Right cardiac atrium (tissue), 5 donors: ENCODE measurements at regions not wholly inside any gene's neighbourhood (a gene's known extent, or its start where the extent isn't known, plus 50 kb on each side); places are given as distances from the start of the nearest gene placed in this dataset.

Source experiments
- ATAC-seq, 2 donors: fragments of 200-7000 bp; cut with Tn5 transposase; one replicate each; pipeline versions ENCODE4 v1.8.0 to v1.9.1; 2020; ENCODE audit warnings: moderate library complexity in 2 of 2, mild to moderate bottlenecking in 1 of 2
- DNase-seq, 3 donors: peaks; one replicate each; pipeline ENCODE4 v3.0.0-alpha.2; 2020
- H3K27ac ChIP-seq: one replicate; pipeline ENCODE4 v1.5.1; 2013; ENCODE audit warnings: mild to moderate bottlenecking, low read length, control low read depth, moderate library complexity
- H3K27me3 ChIP-seq: one replicate; pipeline ENCODE4 v1.6.1; 2013; ENCODE audit not compliant: control insufficient read depth, insufficient read depth
- H3K4me1 ChIP-seq: one replicate; pipeline ENCODE4 v1.6.1; 2013; ENCODE audit warnings: low read length; ENCODE audit not compliant: control insufficient read depth, insufficient read depth
- H3K4me3 ChIP-seq: one replicate; pipeline ENCODE4 v1.5.1; 2013; ENCODE audit warnings: low read length, control low read depth
- H3K9me3 ChIP-seq: one replicate; pipeline ENCODE4 v1.6.1; 2013; ENCODE audit warnings: low read length; ENCODE audit not compliant: control insufficient read depth
- WGBS: extraction: QIAGEN DNeasy Blood & Tissue Kit; methylation state at CpG from one replicate; pipeline ENCODE4 v1.1.7; 2013; 5-methylcytosine and 5-hydroxymethylcytosine counted together
- intact Hi-C, 4 donors: fragments of 100-400 bp; cut with DNase I; formaldehyde crosslinking; loops; one replicate each; pipeline versions ENCODE4 v1.11.0 to v1.14.0; 2022 to 2023
- donor health status: healthy with polysubstance abuse.
- donor health status: DM: no; HTN: yes; CAD: no.
- donor health status: DM: no; HTN: no; CAD: no.
- donor health status: DM: no; HTN: yes; CAD: no; lungs with severe emphysema.
- donor health status: DM: yes; HTN: yes; CAD: no.

DNA sequence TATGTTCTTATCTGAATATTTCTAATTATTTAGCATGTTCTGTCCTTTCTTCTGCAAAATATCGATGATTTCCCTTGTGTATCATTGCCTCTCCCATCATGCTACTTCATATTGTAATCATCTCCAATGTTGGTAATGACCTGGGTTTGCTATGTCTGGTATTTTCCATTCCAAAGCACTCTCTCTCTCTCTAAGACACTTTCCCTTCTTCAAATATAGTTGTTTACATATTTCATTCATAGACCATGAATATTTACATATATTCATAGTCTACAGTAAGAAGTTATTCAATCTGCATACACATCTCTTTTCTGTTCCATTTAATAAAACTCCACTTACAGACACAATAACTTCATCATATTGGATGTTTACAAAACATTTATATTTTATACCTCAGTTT, 1516.5 kb upstream of the FLRT2 start:
- DNase-seq (no peak), ATAC-seq (no peak)
- H3K9me3 ChIP-seq = no peaks in the 10 kb centered on the region
- no peaks in the 10 kb centered on the region for H3K4me1 ChIP-seq
- H3K27me3 ChIP-seq = no peaks in the 10 kb centered on the region
- intact Hi-C loops = no loop called here
- H3K4me3 ChIP-seq = no peak overlapping the region
- H3K27ac ChIP-seq = no peak overlapping the region
- 95% methylated on average over 1 of the region's 1 CpG for WGBS

DNA sequence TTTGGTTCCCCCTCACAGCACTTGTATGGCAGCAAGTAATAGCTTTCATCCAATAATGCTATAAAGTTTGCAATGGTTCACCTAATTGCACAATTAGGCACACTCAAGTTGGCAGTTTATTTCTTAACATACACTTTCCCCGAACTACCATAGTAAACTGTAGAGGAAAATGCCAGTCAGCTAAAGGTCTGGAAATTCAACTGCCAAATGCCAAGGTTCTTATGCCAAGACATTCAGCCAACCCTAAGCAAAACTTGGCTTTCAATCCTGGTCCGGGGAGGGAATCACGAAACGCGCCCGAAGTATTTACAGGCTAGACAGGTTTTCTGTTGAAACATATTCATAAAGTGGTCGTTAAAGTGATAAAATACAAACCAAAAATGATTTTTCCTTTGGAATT, 1512.4 kb upstream of the FLRT2 start:
- Histone ChIP-seq H3K9me3 (no peaks in the 10 kb centered on the region), H3K27me3 (no peaks in the 10 kb centered on the region), H3K4me3 (no peak overlapping the region), H3K4me1 (no peaks in the 10 kb centered on the region), H3K27ac (no peak overlapping the region)
- DNase-seq (no peak), ATAC-seq (no peak)
- 79% methylated on average over 7 of the region's 7 CpGs for WGBS
- intact Hi-C loops = no loop called here

DNA sequence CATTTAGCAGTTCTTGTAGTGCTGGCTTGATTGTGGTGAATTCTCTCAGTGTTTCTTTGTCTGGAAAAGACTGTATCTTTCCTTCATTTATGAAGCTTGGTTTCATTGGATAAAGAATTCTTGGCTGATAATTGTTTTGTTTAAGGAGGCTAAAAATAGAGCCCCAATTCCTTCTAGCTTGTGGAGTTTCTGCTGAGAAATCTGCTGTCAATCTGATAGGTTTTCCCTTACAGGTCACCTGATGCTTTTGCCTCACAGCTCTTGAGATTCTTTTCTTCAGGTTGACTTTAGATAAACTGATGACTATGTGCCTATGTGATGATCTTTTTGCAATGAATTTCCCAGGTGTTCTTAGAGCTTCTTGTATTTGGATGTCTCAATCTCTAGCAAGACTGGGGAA, 1508.5 kb upstream of the FLRT2 start:
- Histone ChIP-seq H3K9me3 (no peaks in the 10 kb centered on the region), H3K4me1 (no peaks in the 10 kb centered on the region), H3K27ac (no peak overlapping the region), H3K4me3 (no peak overlapping the region), H3K27me3 (no peaks in the 10 kb centered on the region)
- intact Hi-C loops = no loop called here
- ATAC-seq (no peak), DNase-seq (no peak)

GRCh38 chr14:84024231-84024820, 1505.6 kb upstream of the FLRT2 start:
- ATAC-seq (no peak), DNase-seq (no peak)
- H3K27ac ChIP-seq = no peak overlapping the region
- 71% methylated on average over 6 of the region's 6 CpGs for WGBS
- no peak overlapping the region for H3K4me3 ChIP-seq
- H3K27me3 ChIP-seq = no peaks in the 10 kb centered on the region
- H3K9me3 ChIP-seq = no peaks in the 10 kb centered on the region
- intact Hi-C loops = no loop called here
- no peaks in the 10 kb centered on the region for H3K4me1 ChIP-seq

- no peaks in the 10 kb centered on the region for H3K27me3 ChIP-seq
- intact Hi-C loops = no loop called here
Observed at GRCh38 chr14:84025106-84026012, 1504.6 kb upstream of the FLRT2 start.

GRCh38 chr14:84027351-84027750, 1502.6 kb upstream of the FLRT2 start:
- H3K4me1 ChIP-seq = no peaks in the 10 kb centered on the region
- ATAC-seq (no peak), DNase-seq (no peak)
- intact Hi-C loops = no loop called here
- no peaks in the 10 kb centered on the region for H3K27me3 ChIP-seq
- no peak overlapping the region for H3K4me3 ChIP-seq
- no peak overlapping the region for H3K27ac ChIP-seq
- H3K9me3 ChIP-seq = no peaks in the 10 kb centered on the region

More at GRCh38 chr14:84025106-84026012, 1504.6 kb upstream of the FLRT2 start:
- peak; percentile 55 to 88 for ATAC-seq
- Histone ChIP-seq H3K4me1 (no peaks in the 10 kb centered on the region), H3K27ac (no peak overlapping the region), H3K9me3 (no peaks in the 10 kb centered on the region), H3K4me3 (no peak overlapping the region)
- WGBS = 70% methylated on average over 8 of the region's 8 CpGs
- peak; percentile 31 to 93 (median 77) for DNase-seq

- no peak for DNase-seq
- WGBS = 87% methylated on average over 5 of the region's 5 CpGs
Observed at GRCh38 chr14:84028080-84028604, 1501.8 kb upstream of the FLRT2 start.

DNA sequence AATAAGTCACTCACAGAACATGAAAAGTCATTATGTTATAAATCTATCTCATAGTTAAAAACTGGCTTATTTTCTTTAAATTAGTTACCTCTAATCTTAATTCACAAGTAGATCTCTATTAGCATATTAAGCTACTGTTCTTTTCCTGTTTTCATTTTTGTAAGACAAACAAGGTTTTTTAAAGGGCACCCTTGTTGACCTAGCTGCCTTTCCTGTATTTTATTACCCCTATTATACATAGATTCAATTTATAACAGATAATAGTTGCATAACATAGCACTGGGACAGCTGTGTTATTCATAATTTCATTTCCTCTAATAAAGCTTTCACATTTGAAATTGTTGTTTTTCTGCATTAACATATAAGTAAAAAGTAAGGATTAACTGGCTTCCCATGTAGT, 1500.7 kb upstream of the FLRT2 start:
- ATAC-seq (no peak), DNase-seq (no peak)
- no peak overlapping the region for H3K4me3 ChIP-seq
- no peak overlapping the region for H3K27ac ChIP-seq
- no peaks in the 10 kb centered on the region for H3K4me1 ChIP-seq
- no peaks in the 10 kb centered on the region for H3K9me3 ChIP-seq
- no peaks in the 10 kb centered on the region for H3K27me3 ChIP-seq
- intact Hi-C loops = no loop called here

More at GRCh38 chr14:84028080-84028604, 1501.8 kb upstream of the FLRT2 start:
- H3K9me3 ChIP-seq = no peaks in the 10 kb centered on the region
- H3K4me3 ChIP-seq = no peak overlapping the region
- H3K27ac ChIP-seq = no peak overlapping the region
- no peak for ATAC-seq
- no peaks in the 10 kb centered on the region for H3K27me3 ChIP-seq
- intact Hi-C loops = no loop called here
- H3K4me1 ChIP-seq = no peaks in the 10 kb centered on the region

GRCh38 chr14:84029720-84030119, 1500.2 kb upstream of the FLRT2 start:
- Histone ChIP-seq H3K27ac (no peak overlapping the region), H3K27me3 (no peaks in the 10 kb centered on the region), H3K4me3 (no peak overlapping the region), H3K9me3 (no peaks in the 10 kb centered on the region), H3K4me1 (no peaks in the 10 kb centered on the region)
- intact Hi-C loops = no loop called here
- 48% methylated on average over 7 of the region's 7 CpGs for WGBS
- no peak for ATAC-seq
- DNase-seq = no peak

- Histone ChIP-seq H3K27me3 (no peaks in the 10 kb centered on the region), H3K9me3 (no peaks in the 10 kb centered on the region), H3K27ac (no peak overlapping the region), H3K4me3 (no peak overlapping the region), H3K4me1 (no peaks in the 10 kb centered on the region)
- peak in 1 of 2 donors; percentile 42 for ATAC-seq
- no peak for DNase-seq
- intact Hi-C loops = no loop called here
- 56% methylated on average over 1 of the region's 1 CpG for WGBS
Observed at GRCh38 chr14:84036840-84037239, 1493.1 kb upstream of the FLRT2 start.

- Histone ChIP-seq H3K27ac (no peak overlapping the region), H3K4me3 (no peak overlapping the region), H3K4me1 (no peaks in the 10 kb centered on the region), H3K9me3 (no peaks in the 10 kb centered on the region), H3K27me3 (no peaks in the 10 kb centered on the region)
- intact Hi-C loops = no loop called here
- 94% methylated on average over 4 of the region's 4 CpGs for WGBS
- DNase-seq = no peak
- ATAC-seq = no peak
Observed at GRCh38 chr14:84037593-84037992, 1492.4 kb upstream of the FLRT2 start.
